ENCODE measurements at regions not wholly inside any gene's neighbourhood (a gene's known extent, or its start where the extent isn't known, plus 50 kb on each side); places are given as distances from the start of the nearest gene placed in this dataset.

- Histone ChIP-seq H3K36me3 (replicated peaks in 1 of 2; ENCODE audit: control insufficient read depth in 1 of 2, insufficient read depth in 2 of 2, low read length in 2 of 2) (no peaks in the 10 kb centered on the region), H3K27ac (ENCODE audit: extremely low read length, insufficient read depth, low read length) (no peak overlapping the region), H3K79me2 (ENCODE audit: insufficient read depth, low read length) (no peaks in the 10 kb centered on the region), H3K9me3 (ENCODE audit: low read length) (peaks cover 18% of the 10 kb centered on the region), H3K4me2 (ENCODE audit: low read depth, low read length) (no peak overlapping the region), H3K4me3 (replicated peaks in 1 of 3; ENCODE audit: insufficient read depth in 1 of 3, low read depth in 2 of 3, low read length in 3 of 3) (no peak overlapping the region), H3K4me1 (ENCODE audit: insufficient read depth, low read length) (no peaks in the 10 kb centered on the region), H4K20me1 (ENCODE audit: insufficient read depth, low read length) (no peaks in the 10 kb centered on the region), H2AFZ (ENCODE audit: low read length) (no peak overlapping the region), H3K27me3 (ENCODE audit: control insufficient read depth in 1 of 2, insufficient read depth in 2 of 2, low read length in 2 of 2) (no peaks in the 10 kb centered on the region), H3K9ac (ENCODE audit: insufficient read depth, low read depth, low read length) (no peak overlapping the region)
- DNase-seq (ENCODE audit: low spot score), result no peak
- TF ChIP-seq ZBTB20 (CRISPR knock-in tag; IDR thresholded peaks at IDR 0.05; ENCODE audit: borderline replicate concordance, low read depth) (no peak), IRF1 (CRISPR knock-in tag; IDR thresholded peaks at IDR 0.05; ENCODE audit: low read depth) (no peak), SOX5 (CRISPR knock-in tag; IDR thresholded peaks at IDR 0.05; ENCODE audit: borderline replicate concordance) (no peak), ZFP36L1 (CRISPR knock-in tag; IDR thresholded peaks at IDR 0.05) (no peak), MTA3 (CRISPR knock-in tag; IDR thresholded peaks at IDR 0.05) (no peak), ZMYM4 (CRISPR knock-in tag; IDR thresholded peaks at IDR 0.05) (no peak), ARNT (IDR thresholded peaks at IDR 0.05) (no peak), E2F5 (CRISPR knock-in tag; conservative IDR thresholded peaks at IDR 0.05) (no peak), TIGD3 (CRISPR knock-in tag; IDR thresholded peaks at IDR 0.05; ENCODE audit: borderline replicate concordance) (no peak), CHD4 (IDR thresholded peaks at IDR 0.05; ENCODE audit: borderline replicate concordance, low read length) (no peak), HES4 (CRISPR knock-in tag; IDR thresholded peaks at IDR 0.05; ENCODE audit: borderline replicate concordance) (no peak), ZNF761 (CRISPR knock-in tag; conservative IDR thresholded peaks at IDR 0.05) (no peak), PAWR (CRISPR knock-in tag; IDR thresholded peaks at IDR 0.05; ENCODE audit: borderline replicate concordance) (no peak), ZNF382 (CRISPR knock-in tag; IDR thresholded peaks at IDR 0.05; ENCODE audit: borderline replicate concordance) (no peak)
- FAIRE-seq, result no peak
- intact Hi-C loops (cut with micrococcal nuclease; ENCODE audit: unreplicated experiment) (no loop called here), in situ Hi-C loops (cut with HindIII; ENCODE audit: extremely low pct_ligation_motif_present, low pct_unique_long_range_greater_than_20kb) (no loop called here)
- no peak for ATAC-seq
- CTCF ChIA-PET (ENCODE audit: low intra/inter-chr PET ratio, low total read pairs), result no interaction called here
- WGBS (ENCODE audit: low lambda C conversion rate), result 83% methylated on average over 1 of the region's 1 CpG
- BruUV-seq (replicated peaks), result no TSS peak
- POLR2A ChIA-PET, result no interaction called here
Measured at GRCh38 chr6:102494808-102495207, 1101.3 kb downstream of the GRIK2 start.

All from HepG2 (cell line).